OCI-LY3 (cell line): ENCODE measurements at regions not wholly inside any gene's neighbourhood (a gene's known extent, or its start where the extent isn't known, plus 50 kb on each side); places are given as distances from the start of the nearest gene placed in this dataset.
"Not testable (repeated sequence)": the region's sequence is repeated elsewhere in the genome, so short reads cannot be mapped to it uniquely, and the experiment has no call there.

ENCODE experiments used
- H2AFZ ChIP-seq: fragments of 200-600, 300-600 bp; shearing (Covaris generic); 2 replicates; pipeline ENCODE4 v1.6.0; 2014; ENCODE audit warnings: antibody characterized with exemption, low read depth, low read length
- H3K27ac ChIP-seq: fragments of 200-600, 300-600 bp; sonication (generic); 2 replicates; pipeline ENCODE4 v1.5.1; 2014; ENCODE audit warnings: mild to moderate bottlenecking, low read length, moderate library complexity, mixed read lengths
- H3K27me3 ChIP-seq: fragments of 200-600, 300-600 bp; sonication (generic); 2 replicates; pipeline ENCODE4 v1.6.1; 2014; ENCODE audit warnings: low read depth, low read length, mixed read lengths
- H3K36me3 ChIP-seq: fragments of 200-600, 300-600 bp; sonication (generic); replicated peaks from 2 replicates; pipeline ENCODE3; 2014; ENCODE audit warnings: low read depth, low read length, mixed read lengths
- H3K4me1 ChIP-seq: fragments of 300-600, 200-600 bp; sonication (generic); 2 replicates; pipeline ENCODE4 v1.6.1; 2014; ENCODE audit warnings: low read length, mixed read lengths
- H3K4me2 ChIP-seq: fragments of 200-600, 300-600 bp; sonication (generic); 2 replicates; pipeline ENCODE4 v1.6.1; 2014; ENCODE audit warnings: low read length, mixed read lengths
- H3K4me3 ChIP-seq: fragments of 300-600, 200-600 bp; sonication (generic); 2 replicates; pipeline ENCODE4 v1.5.1; 2014; ENCODE audit warnings: antibody characterized with exemption, mild to moderate bottlenecking, low read length, moderate library complexity
- H3K79me2 ChIP-seq: fragments of 300-600, 200-600 bp; shearing (Covaris generic); 2 replicates; pipeline ENCODE4 v1.6.1; 2014; ENCODE audit warnings: mild to moderate bottlenecking, low read length, mixed read lengths
- H3K9ac ChIP-seq: fragments of 300-600, 200-600 bp; shearing (Covaris generic); 2 replicates; pipeline ENCODE4 v1.6.0; 2014; ENCODE audit warnings: mild to moderate bottlenecking, low read length, moderate library complexity
- H3K9me3 ChIP-seq: fragments of 200-600, 300-600 bp; shearing (Covaris generic); 2 replicates; pipeline ENCODE4 v1.6.1; 2014; ENCODE audit warnings: low read length, mixed read lengths; ENCODE audit not compliant: insufficient read depth
- H4K20me1 ChIP-seq: fragments of 200-600, 300-600 bp; sonication (generic); 2 replicates; pipeline ENCODE4 v1.6.1; 2016; ENCODE audit warnings: low read length, mixed read lengths; ENCODE audit not compliant: insufficient read depth
- CTCF ChIP-seq: fragments of 200-600, 300-600 bp; sonication (generic); IDR thresholded peaks from 2 replicates; pipeline ENCODE4 v1.5.1; 2014; ENCODE audit warnings: antibody characterized with exemption, low read length, low read depth
- EZH2phosphoT487 ChIP-seq: fragments of 200-600 bp; shearing (Covaris generic); IDR thresholded peaks from 2 replicates; pipeline ENCODE4 v1.6.1; 2018; ENCODE audit warnings: antibody characterized with exemption, mixed run types, low read depth

GRCh38 chr7:47179812-47180515, 401.9 kb downstream of the TNS3 start:
- TF ChIP-seq EZH2phosphoT487, result no peak
- TF ChIP-seq CTCF, result peak; percentile 79
- 0 out of 2 replicates have a peak overlapping the region, but pooled peaks have one; percentile 9 for H3K4me2 ChIP-seq
- H2AFZ ChIP-seq, result no peak overlapping the region

GRCh38 chr7:47172602-47173539, 409.0 kb downstream of the TNS3 start:
- not testable (repeated sequence) for H3K4me3 ChIP-seq, H3K36me3 ChIP-seq

More at GRCh38 chr7:47179812-47180515, 401.9 kb downstream of the TNS3 start:
- Histone ChIP-seq H3K4me3 (no peak overlapping the region), H3K9ac (no peak overlapping the region), H3K79me2 (no peaks in the 10 kb centered on the region), H4K20me1 (no peaks in the 10 kb centered on the region), H3K27ac (no peak overlapping the region), H3K36me3 (no peaks in the 10 kb centered on the region), H3K27me3 (peaks cover 13% of the 10 kb centered on the region; the same call in 1 of the 2 replicates), H3K4me1 (no peaks in the 10 kb centered on the region), H3K9me3 (no peaks in the 10 kb centered on the region)

GRCh38 chr7:47170516-47170915, 411.4 kb downstream of the TNS3 start:
- Histone ChIP-seq H3K27me3 (peaks cover 4% of the 10 kb centered on the region), H3K4me1 (peaks cover 20% of the 10 kb centered on the region), H3K79me2 (no peaks in the 10 kb centered on the region), H4K20me1 (no peaks in the 10 kb centered on the region), H3K4me2 (no peak overlapping the region), H3K9ac (no peak overlapping the region), H3K4me3 (no peak overlapping the region), H2AFZ (no peak overlapping the region), H3K9me3 (no peaks in the 10 kb centered on the region), H3K36me3 (no peaks in the 10 kb centered on the region), H3K27ac (no peak overlapping the region)
- TF ChIP-seq EZH2phosphoT487, result no peak
- peak; percentile 58 for TF ChIP-seq CTCF

More at GRCh38 chr7:47172602-47173539, 409.0 kb downstream of the TNS3 start:
- not testable (repeated sequence) for H3K79me2 ChIP-seq, H3K27me3 ChIP-seq, H3K9me3 ChIP-seq, H3K9ac ChIP-seq, H4K20me1 ChIP-seq, H3K27ac ChIP-seq
- H3K4me2 ChIP-seq, result peak overlapping the region; percentile 71
- H2AFZ ChIP-seq, result 0 out of 2 replicates have a peak overlapping the region, but pooled peaks have one; percentile 63
- H3K4me1 ChIP-seq, result peaks cover 20% of the 10 kb centered on the region

GRCh38 chr7:47154791-47155190, 427.1 kb downstream of the TNS3 start:
- no peaks in the 10 kb centered on the region for H3K36me3 ChIP-seq
- no peaks in the 10 kb centered on the region for H3K79me2 ChIP-seq
- no peaks in the 10 kb centered on the region for H4K20me1 ChIP-seq
- TF ChIP-seq EZH2phosphoT487, result no peak
- TF ChIP-seq CTCF, result no peak
- H2AFZ ChIP-seq, result no peak overlapping the region
- H3K9me3 ChIP-seq, result peaks cover 6% of the 10 kb centered on the region; the same call in 1 of the 2 replicates
- no peak overlapping the region for H3K9ac ChIP-seq
- no peak overlapping the region for H3K4me3 ChIP-seq
- peaks cover 3% of the 10 kb centered on the region for H3K4me1 ChIP-seq
- H3K4me2 ChIP-seq, result no peak overlapping the region
- no peaks in the 10 kb centered on the region for H3K27me3 ChIP-seq
- no peak overlapping the region for H3K27ac ChIP-seq
